Loucy (cell line): ENCODE measurements at regions not wholly inside any gene's neighbourhood (a gene's known extent, or its start where the extent isn't known, plus 50 kb on each side); places are given as distances from the start of the nearest gene placed in this dataset.

Experiments used
- H2AFZ ChIP-seq: fragments of 200-600 bp; sonication (generic); 2 replicates; pipeline ENCODE4 v1.6.0; 2016; ENCODE audit warnings: antibody characterized with exemption, mild to moderate bottlenecking, low read length, moderate library complexity
- H3F3A ChIP-seq: fragments of 200-600 bp; 2 replicates; pipeline ENCODE4 v1.6.0; 2016; ENCODE audit warnings: antibody characterized with exemption, low read depth, mild to moderate bottlenecking
- H3K27me3 ChIP-seq: fragments of 200-600 bp; sonication (generic); 2 replicates; pipeline ENCODE4 v1.6.1; 2014; ENCODE audit warnings: low read length, mild to moderate bottlenecking; ENCODE audit not compliant: insufficient read depth, poor library complexity, severe bottlenecking
- H3K36me3 ChIP-seq: fragments of 200-600 bp; sonication (generic); 2 replicates; pipeline ENCODE4 v1.6.1; 2016; ENCODE audit warnings: low read length; ENCODE audit not compliant: insufficient read depth
- H3K4me1 ChIP-seq: fragments of 200-600 bp; sonication (generic); 2 replicates; pipeline ENCODE4 v1.5.1; 2014; ENCODE audit warnings: low read length, mild to moderate bottlenecking; ENCODE audit not compliant: insufficient read depth, poor library complexity, severe bottlenecking
- H3K4me2 ChIP-seq: fragments of 200-600 bp; sonication (generic); 2 replicates; pipeline ENCODE4 v1.6.0; 2014; ENCODE audit warnings: antibody characterized with exemption, low read length, low read depth, mild to moderate bottlenecking; ENCODE audit not compliant: poor library complexity, severe bottlenecking
- H3K4me3 ChIP-seq: fragments of 200-600 bp; sonication (generic); 2 replicates; pipeline ENCODE4 v1.5.1; 2014; ENCODE audit warnings: low read length, mild to moderate bottlenecking, mixed read lengths; ENCODE audit not compliant: poor library complexity, severe bottlenecking
- H3K79me2 ChIP-seq: fragments of 200-600 bp; sonication (generic); 2 replicates; pipeline ENCODE4 v1.6.1; 2014; ENCODE audit warnings: low read length; ENCODE audit not compliant: insufficient read depth
- H3K9ac ChIP-seq: fragments of 200-600 bp; sonication (generic); 2 replicates; pipeline ENCODE4 v1.6.0; 2014; ENCODE audit warnings: mild to moderate bottlenecking, low read depth, low read length, moderate library complexity; ENCODE audit not compliant: poor library complexity, severe bottlenecking
- H3K9me2 ChIP-seq: fragments of 200-600 bp; sonication (generic); replicated peaks from 2 replicates; pipeline ENCODE4 v1.6.1; 2016; ENCODE audit warnings: low read depth, low read length, mixed read lengths
- H3K9me3 ChIP-seq: fragments of 200-600 bp; sonication (generic); 2 replicates; pipeline ENCODE4 v1.6.1; 2014; ENCODE audit warnings: mild to moderate bottlenecking, antibody characterized with exemption, low read length, low read depth; ENCODE audit not compliant: insufficient read depth
- H4K20me1 ChIP-seq: fragments of 200-600 bp; sonication (generic); 2 replicates; pipeline ENCODE4 v1.6.0; 2014; ENCODE audit warnings: antibody characterized with exemption, low read length, mild to moderate bottlenecking; ENCODE audit not compliant: insufficient read depth, poor library complexity, severe bottlenecking
- EZH2phosphoT487 ChIP-seq: fragments of 200-600 bp; IDR thresholded peaks from 2 replicates; pipeline ENCODE4 v1.6.1; 2018; ENCODE audit warnings: antibody characterized with exemption, mild to moderate bottlenecking, moderate library complexity, borderline replicate concordance
- TF ChIP-seq, protein P1 (sequence below): fragments of 200-600 bp; sonication (generic); conservative IDR thresholded peaks from 2 replicates; pipeline ENCODE4 v1.5.1; 2014; ENCODE audit warnings: mild to moderate bottlenecking, antibody characterized with exemption, low read length

DNA sequence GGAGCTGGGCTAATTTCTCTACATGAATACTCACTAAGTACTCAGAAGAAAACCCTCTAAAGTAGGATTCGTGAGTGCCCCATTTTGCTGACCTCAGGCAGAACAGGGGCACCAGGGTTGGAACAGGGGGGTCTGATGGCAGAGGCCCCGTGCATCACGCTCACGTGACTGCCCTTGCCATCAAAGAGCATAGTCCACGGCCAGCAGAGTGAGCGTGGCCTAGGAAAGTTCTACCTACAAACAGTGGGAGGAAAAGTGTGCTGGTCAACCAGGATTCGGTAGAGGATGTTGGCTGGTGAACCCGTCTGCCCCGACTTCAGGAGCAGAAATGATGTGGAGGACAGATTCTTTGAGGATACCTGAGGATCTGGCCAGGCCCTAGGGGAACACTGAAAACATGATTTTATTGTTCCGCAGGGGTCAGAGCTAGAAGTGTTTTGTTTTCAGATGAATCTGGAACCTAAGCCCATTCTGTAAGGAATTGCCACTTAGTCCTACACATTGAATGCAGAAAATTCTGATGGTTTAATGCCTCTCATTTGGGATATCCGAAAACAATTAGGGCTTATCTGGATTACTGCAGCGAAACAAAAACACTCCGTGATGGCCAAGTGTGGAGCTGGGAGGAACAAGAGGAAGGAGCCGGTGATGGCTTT is 138.8 kb upstream of the SHH start:
- Histone ChIP-seq H3K79me2 (no peaks in the 10 kb centered on the region), H4K20me1 (no peaks in the 10 kb centered on the region), H3K4me1 (no peaks in the 10 kb centered on the region), H3K9ac (no peak overlapping the region), H3F3A (no peaks in the 10 kb centered on the region), H3K4me2 (no peak overlapping the region), H3K4me3 (no peak overlapping the region), H3K36me3 (no peaks in the 10 kb centered on the region), H3K9me2 (no peaks in the 10 kb centered on the region), H3K9me3 (peaks cover 13% of the 10 kb centered on the region), H3K27me3 (no peaks in the 10 kb centered on the region), H2AFZ (no peak overlapping the region)
- TF ChIP-seq, protein P1, sequence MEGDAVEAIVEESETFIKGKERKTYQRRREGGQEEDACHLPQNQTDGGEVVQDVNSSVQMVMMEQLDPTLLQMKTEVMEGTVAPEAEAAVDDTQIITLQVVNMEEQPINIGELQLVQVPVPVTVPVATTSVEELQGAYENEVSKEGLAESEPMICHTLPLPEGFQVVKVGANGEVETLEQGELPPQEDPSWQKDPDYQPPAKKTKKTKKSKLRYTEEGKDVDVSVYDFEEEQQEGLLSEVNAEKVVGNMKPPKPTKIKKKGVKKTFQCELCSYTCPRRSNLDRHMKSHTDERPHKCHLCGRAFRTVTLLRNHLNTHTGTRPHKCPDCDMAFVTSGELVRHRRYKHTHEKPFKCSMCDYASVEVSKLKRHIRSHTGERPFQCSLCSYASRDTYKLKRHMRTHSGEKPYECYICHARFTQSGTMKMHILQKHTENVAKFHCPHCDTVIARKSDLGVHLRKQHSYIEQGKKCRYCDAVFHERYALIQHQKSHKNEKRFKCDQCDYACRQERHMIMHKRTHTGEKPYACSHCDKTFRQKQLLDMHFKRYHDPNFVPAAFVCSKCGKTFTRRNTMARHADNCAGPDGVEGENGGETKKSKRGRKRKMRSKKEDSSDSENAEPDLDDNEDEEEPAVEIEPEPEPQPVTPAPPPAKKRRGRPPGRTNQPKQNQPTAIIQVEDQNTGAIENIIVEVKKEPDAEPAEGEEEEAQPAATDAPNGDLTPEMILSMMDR: no peak
- no peak for TF ChIP-seq EZH2phosphoT487

DNA sequence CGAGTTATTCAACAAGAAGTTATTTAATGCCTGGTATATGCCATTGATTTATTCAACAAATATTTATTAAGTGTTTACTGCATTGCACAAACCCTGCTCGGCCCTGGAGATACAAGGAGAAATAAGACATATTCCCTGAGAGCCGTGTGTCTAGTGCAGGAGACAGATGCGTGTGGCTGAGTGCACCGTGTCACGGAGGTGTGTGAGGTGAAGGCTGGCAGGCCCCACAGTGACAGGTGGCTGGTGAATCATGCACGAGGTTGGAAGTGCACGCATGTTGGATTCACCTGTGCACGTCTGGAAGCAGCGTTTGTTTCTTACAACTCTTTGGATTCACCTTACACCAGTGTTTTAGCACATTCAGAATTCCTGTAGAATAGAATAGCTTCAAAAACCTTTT is 136.6 kb upstream of the SHH start:
- Histone ChIP-seq H3K27me3 (no peaks in the 10 kb centered on the region), H3K4me2 (no peak overlapping the region), H2AFZ (no peak overlapping the region), H4K20me1 (no peaks in the 10 kb centered on the region), H3K36me3 (no peaks in the 10 kb centered on the region), H3K4me1 (no peaks in the 10 kb centered on the region), H3K4me3 (no peak overlapping the region), H3K9me3 (peaks cover 13% of the 10 kb centered on the region; the same call in 1 of the 2 replicates), H3K9me2 (no peaks in the 10 kb centered on the region), H3K79me2 (no peaks in the 10 kb centered on the region), H3K9ac (no peak overlapping the region), H3F3A (no peaks in the 10 kb centered on the region)
- TF ChIP-seq EZH2phosphoT487: no peak
- TF ChIP-seq, protein P1: no peak

DNA sequence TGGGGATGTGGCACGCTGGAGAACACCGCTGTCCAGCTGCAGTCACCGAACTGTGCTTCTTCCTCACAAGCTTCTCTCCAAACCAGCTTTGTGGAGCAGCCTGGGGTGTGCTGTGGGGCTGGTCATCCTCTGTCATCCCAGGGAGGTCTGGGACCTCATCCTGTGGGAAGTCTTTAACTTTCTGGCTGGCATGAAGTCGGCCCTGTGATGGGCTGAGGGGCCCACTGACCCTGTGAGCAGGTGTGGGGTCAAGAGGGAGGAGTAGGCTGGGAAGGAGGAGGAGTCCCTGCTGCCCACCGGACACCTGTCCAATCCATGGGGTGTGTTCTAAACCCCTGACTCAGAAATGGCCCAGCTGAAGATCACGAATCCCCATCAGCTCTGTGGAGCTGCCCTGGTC is 136.2 kb upstream of the SHH start:
- Histone ChIP-seq H4K20me1 (no peaks in the 10 kb centered on the region), H3K9me3 (peaks cover 13% of the 10 kb centered on the region; the same call in 1 of the 2 replicates), H3K9ac (no peak overlapping the region), H3F3A (no peaks in the 10 kb centered on the region), H3K9me2 (no peaks in the 10 kb centered on the region), H3K4me2 (no peak overlapping the region), H3K4me1 (no peaks in the 10 kb centered on the region), H3K4me3 (no peak overlapping the region), H3K36me3 (no peaks in the 10 kb centered on the region), H3K79me2 (no peaks in the 10 kb centered on the region), H2AFZ (no peak overlapping the region), H3K27me3 (no peaks in the 10 kb centered on the region)
- TF ChIP-seq, protein P1: no peak
- no peak for TF ChIP-seq EZH2phosphoT487
